ENCODE measurements at regions not wholly inside any gene's neighbourhood (a gene's known extent, or its start where the extent isn't known, plus 50 kb on each side); places are given as distances from the start of the nearest gene placed in this dataset.
"Not testable (repeated sequence)": the region's sequence is repeated elsewhere in the genome, so short reads cannot be mapped to it uniquely, and the experiment has no call there.

DNA sequence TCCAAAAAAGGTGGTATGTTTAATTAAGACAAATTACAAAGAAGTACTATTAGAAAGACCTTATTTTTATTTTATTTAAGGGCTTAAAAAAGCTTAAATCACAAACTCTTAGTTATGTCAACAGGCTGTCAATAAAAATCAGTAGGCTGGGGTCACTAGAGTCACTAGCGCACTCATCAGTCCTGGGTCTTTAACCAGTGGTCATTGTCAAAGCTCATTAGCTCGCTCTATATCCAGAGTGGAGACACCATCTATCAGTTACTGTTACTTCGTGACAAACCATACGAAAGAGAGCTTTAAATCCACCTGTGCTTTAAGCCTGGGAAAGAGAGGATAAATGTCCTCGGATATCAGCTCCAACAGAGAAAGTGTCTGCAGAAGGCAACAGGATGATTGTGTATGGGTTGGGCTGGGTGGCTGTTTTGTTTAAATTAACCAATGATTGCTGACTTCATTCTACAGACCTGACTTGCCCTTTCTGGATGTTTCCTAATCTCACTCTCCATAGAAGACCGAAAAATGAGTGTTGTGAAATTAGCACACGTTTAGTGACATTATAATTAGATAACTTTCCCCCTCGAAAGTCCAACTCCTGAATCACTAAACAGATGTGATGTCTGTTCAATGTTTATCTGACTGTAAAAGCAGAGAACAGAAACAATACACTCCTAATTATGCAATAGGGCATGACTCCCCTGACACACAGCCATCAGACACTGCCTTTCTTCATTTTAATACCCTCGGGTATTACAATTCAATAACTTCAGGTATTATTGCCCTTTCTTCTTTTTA, 123.6 kb upstream of the TNPO1 start:
- no peak for DNase-seq (ENCODE audit: low spot score)

DNA sequence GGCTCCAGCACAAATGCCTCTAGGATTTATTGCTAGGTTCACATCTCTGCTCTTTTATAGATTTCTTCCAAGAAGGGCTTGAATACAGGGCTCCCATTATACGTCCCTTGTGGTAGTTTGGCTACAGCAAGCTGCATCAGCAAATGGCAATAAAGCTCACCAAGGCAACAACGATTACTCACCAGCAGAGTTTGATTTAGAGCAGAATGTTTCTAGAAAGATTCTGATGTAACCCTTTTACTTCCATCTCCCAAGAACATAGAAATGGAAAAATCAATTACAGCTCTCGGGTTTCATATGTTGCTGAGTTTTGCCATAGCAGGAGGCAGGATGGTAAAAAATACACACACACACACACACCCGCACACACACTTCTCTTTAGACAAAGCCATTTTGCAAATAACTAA, 124.2 kb upstream of the TNPO1 start:
- DNase-seq (ENCODE audit: low spot score) = no peak

DNA sequence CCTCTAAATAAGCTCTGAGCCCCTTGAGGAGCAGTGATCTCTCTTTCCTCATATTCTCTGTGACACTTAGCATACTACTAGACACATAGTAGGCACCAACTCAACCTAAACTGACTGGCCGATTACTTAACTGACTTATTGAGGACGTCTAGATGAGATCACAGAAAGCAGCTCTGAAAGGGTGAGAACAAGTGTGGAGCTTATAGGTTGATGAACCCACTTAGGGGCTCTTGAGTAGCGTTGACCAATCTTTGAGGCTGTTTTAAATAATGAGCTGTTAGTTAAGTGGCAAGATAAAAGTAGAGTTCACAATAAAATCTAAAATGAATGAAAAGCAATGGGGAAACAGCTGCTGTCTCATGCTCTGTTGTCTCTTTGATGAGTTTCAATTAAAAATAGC, 124.7 kb upstream of the TNPO1 start:
- DNase-seq (ENCODE audit: low spot score) = no peak

DNA sequence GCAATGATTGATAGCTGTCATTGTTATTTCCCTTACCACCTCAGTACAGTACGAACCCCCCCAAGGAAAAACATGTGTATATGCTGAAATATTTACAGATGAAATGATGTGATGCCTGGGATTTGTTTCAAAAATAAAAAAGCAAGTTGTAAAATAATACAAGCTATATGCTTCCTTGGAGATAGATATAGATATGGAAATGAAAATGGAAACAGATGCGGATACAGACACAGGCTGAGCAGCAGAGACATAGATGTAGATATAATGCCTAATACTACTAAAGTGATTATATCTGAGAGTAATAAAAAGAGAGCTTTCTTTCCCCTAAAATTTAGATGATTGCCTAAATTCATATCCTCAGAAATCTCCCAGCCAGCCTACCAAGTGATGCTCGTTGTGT, 127.5 kb upstream of the TNPO1 start:
- no peak for DNase-seq (ENCODE audit: low spot score)

DNA sequence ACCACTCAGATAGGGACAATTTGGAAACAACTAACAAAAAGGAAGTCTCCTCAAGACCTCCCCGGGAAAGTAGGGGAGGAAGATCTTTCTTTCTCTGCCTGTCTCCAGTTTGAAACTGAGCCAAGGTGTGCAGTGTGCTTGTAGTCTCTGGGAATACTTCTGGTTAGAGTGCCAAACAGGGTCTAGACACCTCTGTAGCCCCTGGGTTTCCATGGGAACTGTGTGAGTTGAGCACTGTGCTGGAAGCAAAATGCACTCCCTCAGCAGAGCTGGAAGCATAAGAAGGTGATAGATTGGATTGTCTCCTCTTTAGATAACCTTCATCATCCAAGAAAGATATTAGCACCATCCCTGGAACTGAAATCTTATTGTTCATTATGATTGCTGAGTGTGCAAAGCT, 129.2 kb upstream of the TNPO1 start:
- no peak for DNase-seq (ENCODE audit: low spot score)

DNA sequence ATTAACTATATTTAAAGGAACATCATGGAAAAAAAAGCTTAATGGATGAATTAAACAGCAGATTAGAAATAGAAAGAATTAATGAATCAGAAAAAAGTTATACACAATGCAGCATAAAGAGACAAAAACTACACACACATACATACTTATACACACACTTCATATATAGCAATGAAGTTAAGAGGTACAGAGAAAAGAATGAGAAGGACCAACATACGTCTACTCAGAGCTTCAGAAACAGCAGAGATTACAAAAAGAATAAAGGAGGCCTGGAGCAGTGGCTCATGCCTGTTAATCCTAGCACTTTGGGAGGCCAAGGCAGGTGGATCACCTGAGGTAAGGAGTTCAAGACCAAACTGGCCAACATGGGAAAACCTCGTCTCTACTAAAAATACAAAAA, 133.9 kb upstream of the TNPO1 start:
- no peak for DNase-seq (ENCODE audit: low spot score)

DNA sequence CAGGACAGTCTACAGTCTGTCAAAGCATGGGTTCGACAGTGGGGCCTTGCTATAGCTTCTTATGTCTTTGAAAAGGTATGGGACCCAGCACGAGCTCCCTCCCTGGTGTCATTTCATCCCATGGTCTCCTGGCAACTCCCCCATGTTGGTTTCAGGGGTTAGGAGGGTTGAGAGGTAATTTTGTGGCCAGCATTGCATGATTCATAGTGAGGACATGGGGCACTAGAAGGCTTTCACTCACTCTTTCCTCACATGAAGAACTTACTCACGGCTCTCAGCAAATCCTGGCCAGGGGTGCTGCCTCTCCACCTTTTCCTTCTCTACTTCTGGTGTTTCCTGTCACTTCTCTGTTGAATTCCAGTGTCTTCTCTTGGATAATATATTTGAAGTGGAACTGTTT, 134.7 kb upstream of the TNPO1 start:
- no peak for DNase-seq (ENCODE audit: low spot score)

DNA sequence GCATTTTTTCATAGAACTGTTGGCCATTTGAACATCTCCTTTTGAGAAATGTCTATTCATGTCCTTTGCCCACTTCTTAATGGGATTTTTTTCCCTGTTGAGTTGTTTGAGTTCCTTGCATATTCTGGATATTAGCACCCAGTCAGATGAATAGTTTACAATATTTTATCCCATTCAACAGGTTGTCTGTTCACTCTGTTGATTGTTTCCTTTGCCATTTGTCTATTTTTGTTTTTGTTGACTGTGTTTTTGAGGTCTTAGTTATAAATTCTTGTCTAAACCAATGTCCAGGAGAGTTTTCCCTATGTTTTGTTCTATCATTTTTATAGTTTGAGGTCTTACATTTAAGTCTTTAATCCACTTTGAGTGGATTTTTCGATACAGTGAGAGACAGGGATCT, 139.0 kb upstream of the TNPO1 start:
- no peak for DNase-seq (ENCODE audit: low spot score)

DNA sequence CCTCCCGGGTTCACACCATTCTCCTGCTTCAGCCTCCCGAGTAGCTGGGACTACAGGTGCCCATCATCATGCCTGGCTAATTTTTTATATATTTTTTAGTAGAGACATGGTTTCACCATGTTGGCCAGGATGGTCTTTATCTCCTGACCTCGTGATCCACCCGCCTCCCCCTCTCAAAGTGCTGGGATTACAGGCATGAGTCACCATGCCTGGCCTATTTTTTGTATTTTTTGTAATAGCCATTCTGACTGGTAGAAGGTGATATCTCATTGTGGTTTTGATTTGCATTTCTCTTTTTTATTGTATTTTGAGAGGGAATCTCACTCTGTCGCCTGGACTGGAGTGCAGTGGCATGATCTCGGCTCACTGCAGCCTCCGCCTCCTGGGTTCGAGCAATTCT, 139.6 kb upstream of the TNPO1 start:
- DNase-seq (ENCODE audit: low spot score) = not testable (repeated sequence)

DNA sequence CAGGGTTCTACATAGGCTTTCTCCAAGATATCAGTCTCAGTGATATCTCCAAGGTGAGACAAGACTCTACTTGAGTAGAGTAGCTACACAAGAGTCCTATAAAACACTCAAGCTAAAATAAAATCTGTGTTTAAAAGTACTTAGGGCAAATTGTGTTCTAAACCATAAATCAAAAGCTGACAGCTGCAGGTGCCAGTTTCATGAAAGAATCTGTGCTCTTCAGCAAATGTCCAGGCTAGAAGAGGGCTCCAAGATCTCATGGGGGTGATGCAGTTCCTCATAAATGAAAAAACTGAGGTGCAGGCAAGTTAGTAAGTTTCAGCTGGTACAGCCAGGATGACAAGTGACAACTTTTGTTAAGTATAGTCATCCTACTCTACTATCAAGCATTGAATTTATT, 142.8 kb upstream of the TNPO1 start:
- DNase-seq (ENCODE audit: low spot score) = no peak

DNA sequence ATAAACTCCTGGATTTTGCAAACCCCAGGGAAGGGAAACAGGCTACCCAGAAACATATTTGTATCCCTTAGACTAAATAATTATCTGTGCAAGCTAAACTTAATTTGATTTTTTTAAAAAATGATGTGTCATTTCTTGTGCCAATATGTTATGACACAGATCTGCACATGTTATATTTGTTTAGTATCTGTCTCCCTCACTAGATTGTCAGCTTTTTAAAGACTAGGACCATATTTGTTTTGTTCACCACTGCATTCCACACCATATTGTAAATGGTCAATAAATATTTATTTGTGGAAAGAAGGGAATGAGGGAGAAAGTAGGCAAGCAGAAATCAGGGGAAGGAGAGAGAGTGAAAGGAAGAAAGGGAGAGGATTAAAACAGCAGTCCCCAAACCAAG, 143.3 kb upstream of the TNPO1 start:
- no peak for DNase-seq (ENCODE audit: low spot score)

DNA sequence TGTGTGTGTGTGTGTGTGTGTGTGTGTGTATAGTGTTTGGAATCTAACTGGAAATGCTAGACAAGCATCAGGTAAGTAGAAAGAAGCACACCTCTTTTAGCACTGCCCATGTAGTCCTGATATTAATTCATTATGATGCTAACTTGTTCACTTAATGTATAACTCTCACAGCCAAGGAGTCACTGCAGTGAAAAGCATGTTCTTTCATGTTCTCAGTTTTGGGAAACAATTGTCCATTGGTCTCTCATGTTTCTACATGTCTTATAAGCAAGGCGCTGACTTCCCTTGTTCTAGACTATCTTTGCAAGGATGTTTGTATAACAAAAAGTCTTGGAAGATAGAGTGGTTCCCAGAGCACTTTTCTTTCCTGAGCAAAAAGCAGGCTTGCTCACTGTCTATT, 148.8 kb upstream of the TNPO1 start:
- no peak for DNase-seq (ENCODE audit: low spot score)

DNA sequence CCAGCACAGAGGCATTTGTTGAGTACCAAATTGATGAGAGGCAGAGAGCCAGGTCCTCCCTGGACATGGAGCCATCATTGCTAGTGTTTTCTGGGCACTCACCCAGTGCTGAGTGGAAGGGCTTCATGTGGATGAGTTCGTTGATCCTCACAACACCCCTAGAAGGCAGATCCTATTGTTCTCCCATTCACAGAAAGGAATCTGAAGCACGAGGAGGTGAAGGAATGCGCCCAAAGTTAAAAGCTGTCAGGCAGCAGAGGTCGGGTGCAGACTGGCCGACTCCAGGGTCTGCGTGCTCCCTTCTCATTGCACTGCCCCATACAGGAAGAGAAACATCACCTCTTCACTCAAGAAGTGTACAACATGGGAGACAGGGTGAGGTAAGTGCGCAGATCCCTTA, 153.5 kb upstream of the TNPO1 start:
- DNase-seq (ENCODE audit: low spot score) = peak; percentile 31

DNA sequence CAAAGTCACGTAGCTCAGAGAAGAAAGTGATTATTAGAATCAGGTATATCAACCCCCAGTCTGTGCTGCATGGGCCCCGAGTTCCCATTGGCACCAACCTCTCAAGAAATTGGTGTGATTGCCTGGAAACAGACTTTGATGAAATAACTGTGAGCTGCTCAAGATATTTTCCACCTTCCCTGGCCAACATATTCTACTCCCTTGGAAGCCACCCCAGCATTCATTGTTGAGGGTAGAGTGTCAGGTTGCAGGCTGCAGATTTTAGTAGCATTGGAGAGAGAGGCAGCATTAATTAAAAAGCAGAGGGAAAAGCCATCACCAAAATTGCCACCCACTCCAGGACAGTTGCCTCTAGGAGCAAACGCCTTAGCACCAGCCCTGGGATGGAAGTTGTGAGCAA, 154.2 kb upstream of the TNPO1 start:
- no peak for DNase-seq (ENCODE audit: low spot score)

DNA sequence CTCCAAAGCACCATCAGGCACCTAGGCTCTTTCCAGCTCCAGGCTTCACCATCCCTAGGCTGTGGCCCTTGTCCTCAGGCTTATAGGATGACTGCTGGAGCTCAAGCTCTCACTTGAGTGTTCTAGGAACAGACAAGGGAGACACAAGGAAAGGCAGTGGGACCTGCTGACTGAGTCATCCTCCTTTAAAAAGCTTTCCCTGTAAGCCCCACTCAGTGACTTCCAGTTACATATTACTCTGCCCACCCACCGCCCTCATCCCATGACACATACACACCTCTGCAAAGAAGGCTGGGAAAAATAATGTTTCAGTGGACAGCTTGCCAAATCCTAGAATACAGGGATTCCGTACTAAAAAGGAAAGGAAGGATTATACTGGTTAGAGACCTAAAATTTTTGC, 154.2 kb upstream of the ZNF366 start:
- no peak for DNase-seq (ENCODE audit: low spot score)

DNA sequence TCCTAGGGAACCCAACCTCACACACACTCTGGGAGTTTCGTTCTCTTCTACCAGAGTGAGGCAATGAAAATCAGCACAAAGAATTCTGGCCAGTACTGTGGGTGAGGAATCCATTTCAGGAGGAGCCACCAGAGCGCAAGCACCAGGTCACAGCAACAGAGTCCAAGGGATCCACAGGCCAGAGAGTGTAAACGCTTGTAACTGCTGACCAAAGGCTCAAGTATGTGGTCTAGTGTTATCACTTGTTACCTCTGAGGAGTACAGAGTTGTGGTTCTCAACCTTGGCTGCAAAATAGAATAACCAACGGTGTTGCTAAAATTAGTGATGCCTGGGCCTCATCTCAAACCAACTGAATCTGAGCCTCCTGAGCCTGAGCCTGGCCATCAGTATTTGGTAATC, 152.5 kb upstream of the ZNF366 start:
- no peak for DNase-seq (ENCODE audit: low spot score)

DNA sequence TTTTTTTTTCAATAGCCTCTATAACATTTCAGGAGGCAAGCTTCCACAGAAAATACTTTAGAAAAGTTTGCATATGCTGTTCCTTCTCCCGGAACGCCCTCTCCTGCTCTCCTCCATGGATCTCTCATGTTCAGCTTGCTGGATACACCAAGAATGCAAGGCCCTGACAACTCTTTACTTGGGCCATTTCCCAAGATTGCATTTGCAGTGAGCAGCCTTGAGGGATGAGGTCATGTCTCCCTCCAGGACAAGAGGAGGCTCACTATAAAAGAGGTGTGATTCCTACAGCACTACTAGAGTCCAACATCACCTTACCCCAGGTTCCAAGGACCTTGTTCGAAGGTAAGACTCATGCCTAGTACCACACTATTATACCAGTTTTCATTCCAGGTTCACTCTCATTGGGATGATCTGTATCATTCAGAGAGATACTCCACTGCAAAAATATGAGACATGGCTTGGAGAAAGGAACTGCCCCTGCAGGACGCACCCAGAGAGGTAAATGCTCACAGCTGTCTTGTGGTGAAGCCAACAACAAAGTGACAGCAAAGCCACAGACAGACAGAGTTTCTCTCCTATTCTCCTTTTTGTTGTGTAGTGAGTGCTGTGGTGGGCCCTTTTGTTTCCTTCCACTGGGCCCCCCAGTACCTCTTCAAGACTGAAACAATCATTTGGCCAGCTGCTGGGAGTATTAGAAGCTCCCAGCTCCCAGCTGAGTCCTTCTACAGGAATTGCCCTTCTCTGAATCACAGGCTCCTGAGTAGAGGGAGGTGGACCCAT, 151.7 kb upstream of the ZNF366 start:
- DNase-seq (ENCODE audit: low spot score) = no peak

DNA sequence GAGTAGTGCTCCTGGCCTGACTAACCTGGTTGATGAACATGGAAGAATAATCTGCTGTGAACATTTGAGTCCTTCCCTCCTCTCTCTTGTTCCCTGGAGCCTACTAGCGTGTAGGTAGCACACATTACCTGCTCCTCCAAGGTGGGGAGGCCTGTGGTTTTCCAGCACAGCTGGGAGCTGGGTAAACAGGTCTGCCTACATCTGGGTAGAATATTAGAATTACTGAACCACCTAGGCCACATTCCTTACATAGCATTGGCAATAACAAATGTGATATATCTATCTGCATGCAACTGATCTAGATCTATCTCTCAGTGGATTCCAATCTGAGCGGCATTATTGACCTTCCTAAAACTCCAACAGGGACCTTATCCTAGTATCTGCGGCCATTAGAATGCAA, 151.0 kb upstream of the ZNF366 start:
- no peak for DNase-seq (ENCODE audit: low spot score)

DNA sequence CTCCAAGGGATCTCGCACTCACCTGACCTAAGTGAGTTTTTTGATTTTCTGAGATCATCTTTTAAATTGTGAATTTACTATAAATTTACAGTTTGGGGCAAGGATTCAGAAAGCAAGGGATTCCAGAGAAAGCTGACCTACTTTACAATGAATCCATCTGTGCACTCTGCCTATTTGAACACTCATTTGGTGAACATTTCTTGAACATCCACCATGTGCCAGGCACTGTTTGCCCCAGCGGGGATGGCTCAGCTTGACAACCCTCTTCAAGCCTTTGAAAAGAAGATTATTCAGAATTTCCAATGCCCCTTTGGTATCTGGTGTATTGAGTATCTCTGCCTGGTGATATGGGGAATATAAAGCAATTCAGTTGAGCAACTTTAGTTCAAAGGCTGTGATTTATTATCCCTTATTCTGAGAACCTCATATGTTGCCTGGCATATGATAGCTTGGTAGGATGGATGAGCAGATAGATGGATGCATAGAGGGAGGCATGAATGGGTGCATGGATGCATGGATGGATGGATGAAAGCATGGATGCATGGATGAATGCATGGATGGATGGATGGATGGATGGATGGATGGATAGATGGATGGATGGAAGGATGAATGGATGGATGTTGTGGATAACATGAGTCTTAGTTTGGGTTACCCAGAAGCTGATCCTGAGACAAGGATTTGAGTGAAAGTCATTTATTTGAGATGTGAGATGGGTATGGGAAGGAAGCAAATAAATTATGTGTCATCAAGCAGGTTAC, 149.7 kb upstream of the ZNF366 start:
- DNase-seq (ENCODE audit: low spot score) = no peak

DNA sequence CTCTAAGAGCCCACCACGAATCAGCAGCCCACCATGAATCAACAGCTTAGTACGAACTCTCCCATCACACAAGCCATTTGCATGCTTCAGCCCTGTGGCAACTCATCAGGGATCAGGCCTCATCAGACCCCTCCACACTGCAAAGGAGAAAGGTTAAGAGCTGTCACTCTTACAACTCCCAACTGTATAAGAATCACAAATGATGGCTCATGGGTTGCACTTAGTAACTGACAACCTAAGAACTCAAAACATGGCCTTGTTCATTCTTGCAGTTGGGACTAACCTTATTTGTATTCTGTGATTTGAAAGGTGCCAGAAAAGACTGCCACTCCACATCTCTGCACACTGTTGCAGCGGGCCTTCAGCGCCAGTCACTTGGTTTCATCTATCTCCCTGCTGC, 149.1 kb upstream of the ZNF366 start:
- no peak for DNase-seq (ENCODE audit: low spot score)

DNA sequence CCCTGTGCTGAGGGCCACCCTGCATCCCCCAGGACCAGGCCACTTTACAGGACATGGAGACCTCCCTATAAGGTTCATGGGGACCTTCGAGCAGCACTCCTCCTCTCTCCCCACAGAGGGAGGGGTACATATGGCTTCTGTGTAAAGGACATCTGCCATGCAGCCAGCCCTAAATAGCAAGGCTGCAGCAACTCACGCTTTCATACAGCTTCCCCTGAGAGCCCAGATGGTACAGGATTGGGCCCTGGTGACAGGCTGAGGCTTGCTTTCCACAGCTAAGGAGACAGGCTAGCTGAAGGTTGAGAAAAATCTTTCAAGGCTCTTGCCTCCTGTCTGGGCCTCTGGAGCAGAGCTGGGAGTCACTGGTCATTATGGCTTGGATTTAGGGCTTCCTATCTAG, 147.0 kb upstream of the ZNF366 start:
- DNase-seq (ENCODE audit: low spot score) = no peak

DNA sequence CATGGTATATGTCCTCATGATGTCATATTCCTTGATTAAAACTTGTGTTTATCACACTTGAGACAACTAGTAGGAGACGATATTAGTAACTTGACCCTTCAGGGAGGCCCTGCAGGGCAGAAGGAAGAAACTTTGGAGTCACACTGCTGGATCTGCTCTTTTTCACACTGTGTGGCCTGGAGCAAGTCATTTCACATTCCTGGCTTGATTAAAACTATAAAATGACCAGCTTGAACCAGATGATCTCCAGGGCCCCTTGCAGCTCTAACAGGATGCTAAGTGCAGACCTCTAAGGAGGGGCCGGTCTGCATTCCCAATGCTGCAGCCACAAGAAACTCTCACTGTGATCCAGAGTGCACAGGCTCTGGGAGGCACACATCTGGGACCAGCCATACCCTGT, 146.4 kb upstream of the ZNF366 start:
- no peak for DNase-seq (ENCODE audit: low spot score)

DNA sequence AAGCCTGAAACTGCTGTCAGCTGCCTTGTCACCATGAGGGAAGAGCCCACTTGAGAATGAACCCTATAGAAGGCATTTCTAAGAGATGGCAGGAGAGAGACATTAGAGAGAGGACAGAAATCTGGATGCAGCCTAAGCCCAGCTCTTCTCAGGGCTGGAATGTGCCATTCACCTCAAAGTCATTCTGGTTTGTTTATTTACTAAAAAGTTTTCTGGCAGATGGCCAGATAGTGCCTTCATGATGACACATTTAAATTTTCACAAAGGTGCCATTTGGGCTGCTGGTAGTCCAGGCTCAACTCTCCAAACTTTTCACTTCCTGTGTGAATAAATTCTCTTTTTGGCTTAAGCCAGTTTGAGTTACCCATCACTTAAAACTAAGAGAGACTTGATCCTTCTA, 144.6 kb upstream of the ZNF366 start:
- no peak for DNase-seq (ENCODE audit: low spot score)
